ENCODE measurements at regions not wholly inside any gene's neighbourhood (a gene's known extent, or its start where the extent isn't known, plus 50 kb on each side); places are given as distances from the start of the nearest gene placed in this dataset.

DNA sequence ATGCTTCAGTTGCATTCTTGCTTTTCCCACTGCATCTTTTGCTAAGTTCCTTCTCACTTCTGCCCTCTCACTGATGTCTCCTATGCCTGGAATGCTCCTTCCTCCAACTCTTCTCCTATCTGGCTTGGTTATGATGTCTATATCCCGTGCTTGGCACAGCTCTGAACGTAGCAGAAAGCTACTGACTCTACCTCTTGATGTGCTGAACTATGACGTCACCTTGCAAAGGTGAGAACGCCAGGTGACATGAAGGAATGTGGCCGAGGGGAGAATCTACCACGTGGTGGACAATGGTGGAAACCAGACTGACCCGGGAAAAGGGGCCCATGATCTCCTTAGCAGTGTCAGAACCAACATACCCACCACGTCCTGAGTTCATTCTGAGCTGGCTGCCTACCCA is 209.7 kb downstream of the SH3BP4 start:
- Mint-ChIP-seq H3K9me3 (no peaks in the 10 kb centered on the region), H3K27me3 (peaks cover 20% of the 10 kb centered on the region), H3K4me3 (no peak overlapping the region), H3K4me1 (no peaks in the 10 kb centered on the region), H3K27ac (no peak overlapping the region), H3K36me3 (ENCODE audit: low read depth) (no peaks in the 10 kb centered on the region)
- TF ChIP-seq, protein P1, sequence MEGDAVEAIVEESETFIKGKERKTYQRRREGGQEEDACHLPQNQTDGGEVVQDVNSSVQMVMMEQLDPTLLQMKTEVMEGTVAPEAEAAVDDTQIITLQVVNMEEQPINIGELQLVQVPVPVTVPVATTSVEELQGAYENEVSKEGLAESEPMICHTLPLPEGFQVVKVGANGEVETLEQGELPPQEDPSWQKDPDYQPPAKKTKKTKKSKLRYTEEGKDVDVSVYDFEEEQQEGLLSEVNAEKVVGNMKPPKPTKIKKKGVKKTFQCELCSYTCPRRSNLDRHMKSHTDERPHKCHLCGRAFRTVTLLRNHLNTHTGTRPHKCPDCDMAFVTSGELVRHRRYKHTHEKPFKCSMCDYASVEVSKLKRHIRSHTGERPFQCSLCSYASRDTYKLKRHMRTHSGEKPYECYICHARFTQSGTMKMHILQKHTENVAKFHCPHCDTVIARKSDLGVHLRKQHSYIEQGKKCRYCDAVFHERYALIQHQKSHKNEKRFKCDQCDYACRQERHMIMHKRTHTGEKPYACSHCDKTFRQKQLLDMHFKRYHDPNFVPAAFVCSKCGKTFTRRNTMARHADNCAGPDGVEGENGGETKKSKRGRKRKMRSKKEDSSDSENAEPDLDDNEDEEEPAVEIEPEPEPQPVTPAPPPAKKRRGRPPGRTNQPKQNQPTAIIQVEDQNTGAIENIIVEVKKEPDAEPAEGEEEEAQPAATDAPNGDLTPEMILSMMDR (IDR thresholded peaks at IDR 0.05): no peak
- intact Hi-C loops (cut with micrococcal nuclease): no loop called here
- ATAC-seq (ENCODE audit: low read depth): no peak
- no peak for DNase-seq
- CTCF ChIA-PET: no interaction called here
- POLR2A ChIA-PET: no interaction called here

DNA sequence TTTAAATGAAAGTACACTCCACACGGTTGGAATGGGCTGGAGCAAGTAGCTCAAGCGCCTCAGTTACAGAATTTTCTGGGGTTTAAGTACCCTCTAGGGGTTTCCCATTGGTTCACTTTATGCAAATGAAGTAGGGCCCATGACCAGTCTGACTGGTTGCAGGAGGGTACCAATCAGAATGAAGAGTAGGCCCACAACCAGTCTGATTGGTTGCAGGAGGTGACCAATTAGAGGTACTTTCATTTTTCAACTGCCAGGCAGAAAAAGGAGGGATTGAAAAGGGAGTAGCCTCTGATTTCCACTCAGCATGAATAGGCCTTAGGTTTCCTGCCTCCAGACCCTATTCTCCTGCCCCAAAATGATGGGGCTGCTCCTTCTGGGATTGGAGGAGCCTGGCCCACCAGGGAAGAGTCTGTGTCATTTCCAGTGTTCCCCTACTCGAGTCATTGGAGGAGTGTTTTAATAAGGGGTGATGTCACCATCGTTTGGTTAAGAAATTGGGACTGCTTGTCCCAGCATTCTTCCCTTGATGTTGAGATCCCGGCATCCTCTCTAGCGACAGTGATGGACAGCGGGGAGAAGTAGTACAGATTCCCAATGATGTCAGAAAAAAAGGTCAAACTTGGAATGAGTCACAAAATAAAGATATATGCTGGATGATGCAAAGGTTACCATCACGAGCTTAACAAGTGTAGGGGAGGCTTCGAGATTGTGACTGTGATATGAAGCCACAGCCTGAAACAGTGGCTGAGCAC is 210.4 kb downstream of the SH3BP4 start:
- intact Hi-C loops (cut with micrococcal nuclease): no loop called here
- TF ChIP-seq, protein P1 (IDR thresholded peaks at IDR 0.05): no peak
- H3K27me3 Mint-ChIP-seq: peaks cover 16% of the 10 kb centered on the region
- ChIA-PET CTCF (no interaction called here), POLR2A (no interaction called here)
- H3K36me3 Mint-ChIP-seq (ENCODE audit: low read depth): no peaks in the 10 kb centered on the region
- H3K9me3 Mint-ChIP-seq: no peaks in the 10 kb centered on the region
- DNase-seq (no peak), ATAC-seq (ENCODE audit: low read depth) (no peak)
- H3K4me1 Mint-ChIP-seq: no peaks in the 10 kb centered on the region
- no peak overlapping the region for H3K4me3 Mint-ChIP-seq
- H3K27ac Mint-ChIP-seq: no peak overlapping the region

DNA sequence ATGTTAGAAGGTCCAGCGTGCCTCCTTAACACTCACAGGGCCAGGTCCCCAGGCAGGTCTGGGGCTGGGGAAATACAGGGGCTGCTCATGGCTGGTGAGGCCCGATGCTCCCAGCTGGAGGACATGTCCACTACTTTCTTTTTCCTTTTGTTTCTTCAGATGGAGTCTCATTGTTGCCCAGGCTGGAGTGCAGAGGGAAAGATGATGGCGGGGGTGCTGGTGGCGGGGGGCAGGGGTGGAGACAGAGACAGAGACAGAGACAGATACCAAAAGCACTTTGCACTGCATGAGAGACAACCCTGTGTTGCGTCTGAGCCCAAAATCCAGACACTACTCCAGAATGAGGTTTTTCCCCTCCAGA is 211.0 kb downstream of the SH3BP4 start:
- Mint-ChIP-seq H3K4me3 (no peak overlapping the region), H3K36me3 (ENCODE audit: low read depth) (no peaks in the 10 kb centered on the region), H3K4me1 (no peaks in the 10 kb centered on the region), H3K27ac (no peak overlapping the region), H3K27me3 (peaks cover 16% of the 10 kb centered on the region), H3K9me3 (no peaks in the 10 kb centered on the region)
- POLR2A ChIA-PET: no interaction called here
- DNase-seq: no peak
- intact Hi-C loops (cut with micrococcal nuclease): no loop called here
- CTCF ChIA-PET: no interaction called here
- no peak for ATAC-seq (ENCODE audit: low read depth)
- TF ChIP-seq, protein P1 (IDR thresholded peaks at IDR 0.05): no peak

DNA sequence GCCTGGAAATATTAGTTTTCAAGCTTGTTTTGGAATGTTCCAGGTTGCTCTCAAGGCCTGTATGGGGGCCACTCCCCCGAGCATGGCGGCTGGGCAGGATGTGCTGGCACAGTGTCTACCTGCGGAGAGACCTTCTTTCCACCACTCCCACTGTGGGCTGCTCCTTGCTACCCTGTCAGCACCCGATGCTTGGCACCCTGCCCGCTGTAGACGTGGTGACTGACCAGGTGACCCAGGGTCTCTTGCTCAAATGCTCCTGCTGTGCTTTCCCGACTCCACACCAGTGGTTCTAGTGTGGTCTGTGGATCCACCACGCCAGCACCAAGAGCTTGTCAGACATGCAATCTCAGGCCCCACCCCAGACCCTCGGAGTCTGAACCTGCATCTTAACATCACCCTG is 213.3 kb downstream of the SH3BP4 start:
- no peak overlapping the region for H3K27ac Mint-ChIP-seq
- no peak overlapping the region for H3K4me3 Mint-ChIP-seq
- ATAC-seq (ENCODE audit: low read depth): no peak
- peaks cover 10% of the 10 kb centered on the region for H3K27me3 Mint-ChIP-seq
- intact Hi-C loops (cut with micrococcal nuclease): no loop called here
- TF ChIP-seq, protein P1 (IDR thresholded peaks at IDR 0.05): no peak
- CTCF ChIA-PET: no interaction called here
- H3K4me1 Mint-ChIP-seq: no peaks in the 10 kb centered on the region
- POLR2A ChIA-PET: no interaction called here
- no peak for DNase-seq
- H3K9me3 Mint-ChIP-seq: peaks cover 3% of the 10 kb centered on the region
- H3K36me3 Mint-ChIP-seq (ENCODE audit: low read depth): no peaks in the 10 kb centered on the region

DNA sequence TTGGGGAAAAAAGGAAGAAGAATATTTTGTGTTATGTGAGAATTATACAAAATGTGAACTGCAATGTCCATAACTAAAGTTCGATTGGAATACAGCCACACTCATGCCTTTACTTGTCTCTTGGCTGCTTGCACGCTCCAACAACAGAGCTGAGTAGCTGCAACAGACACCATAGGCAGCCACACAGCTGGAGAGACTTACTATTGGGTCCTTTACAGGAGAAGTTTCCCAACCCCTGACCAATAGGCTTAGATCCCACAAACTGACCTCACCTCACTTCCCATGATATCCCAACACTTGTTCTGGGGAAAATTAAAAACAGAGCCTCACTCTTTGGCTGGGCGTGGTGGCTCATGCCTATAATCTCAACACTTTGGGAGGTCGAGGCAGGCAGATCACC is 213.8 kb downstream of the SH3BP4 start:
- CTCF ChIA-PET: no interaction called here
- H3K27ac Mint-ChIP-seq: no peak overlapping the region
- H3K36me3 Mint-ChIP-seq (ENCODE audit: low read depth): no peaks in the 10 kb centered on the region
- ATAC-seq (ENCODE audit: low read depth) (no peak), DNase-seq (no peak)
- H3K4me3 Mint-ChIP-seq: no peak overlapping the region
- H3K4me1 Mint-ChIP-seq: no peaks in the 10 kb centered on the region
- peaks cover 3% of the 10 kb centered on the region for H3K9me3 Mint-ChIP-seq
- intact Hi-C loops (cut with micrococcal nuclease): no loop called here
- POLR2A ChIA-PET: no interaction called here
- H3K27me3 Mint-ChIP-seq: peaks cover 10% of the 10 kb centered on the region
- TF ChIP-seq, protein P1 (IDR thresholded peaks at IDR 0.05): no peak
